GM10266 (cell line): ENCODE measurements at regions not wholly inside any gene's neighbourhood (a gene's known extent, or its start where the extent isn't known, plus 50 kb on each side); places are given as distances from the start of the nearest gene placed in this dataset.

Experiments used
- DNase-seq: peaks from one replicate; pipeline ENCODE4 v3.0.0; 2012; ENCODE audit errors: extremely low spot score
- TF ChIP-seq, protein P1 (sequence below): IDR thresholded peaks from 2 replicates; pipeline ENCODE4 v1.5.1; 2012; ENCODE audit warnings: mild to moderate bottlenecking, low read depth; ENCODE audit not compliant: control insufficient read depth, insufficient read depth; ENCODE audit errors: missing control alignments

- no peak for DNase-seq
- TF ChIP-seq, protein P1, sequence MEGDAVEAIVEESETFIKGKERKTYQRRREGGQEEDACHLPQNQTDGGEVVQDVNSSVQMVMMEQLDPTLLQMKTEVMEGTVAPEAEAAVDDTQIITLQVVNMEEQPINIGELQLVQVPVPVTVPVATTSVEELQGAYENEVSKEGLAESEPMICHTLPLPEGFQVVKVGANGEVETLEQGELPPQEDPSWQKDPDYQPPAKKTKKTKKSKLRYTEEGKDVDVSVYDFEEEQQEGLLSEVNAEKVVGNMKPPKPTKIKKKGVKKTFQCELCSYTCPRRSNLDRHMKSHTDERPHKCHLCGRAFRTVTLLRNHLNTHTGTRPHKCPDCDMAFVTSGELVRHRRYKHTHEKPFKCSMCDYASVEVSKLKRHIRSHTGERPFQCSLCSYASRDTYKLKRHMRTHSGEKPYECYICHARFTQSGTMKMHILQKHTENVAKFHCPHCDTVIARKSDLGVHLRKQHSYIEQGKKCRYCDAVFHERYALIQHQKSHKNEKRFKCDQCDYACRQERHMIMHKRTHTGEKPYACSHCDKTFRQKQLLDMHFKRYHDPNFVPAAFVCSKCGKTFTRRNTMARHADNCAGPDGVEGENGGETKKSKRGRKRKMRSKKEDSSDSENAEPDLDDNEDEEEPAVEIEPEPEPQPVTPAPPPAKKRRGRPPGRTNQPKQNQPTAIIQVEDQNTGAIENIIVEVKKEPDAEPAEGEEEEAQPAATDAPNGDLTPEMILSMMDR: no peak
These were observed 110.8 kb downstream of the DDX1 start for GRCh38 chr2:15702452-15702851.

GRCh38 chr2:15703365-15703869, 111.7 kb downstream of the DDX1 start:
- TF ChIP-seq, protein P1: no peak
- no peak for DNase-seq

- DNase-seq: no peak
- TF ChIP-seq, protein P1: no peak
These were observed 112.6 kb downstream of the DDX1 start for GRCh38 chr2:15704086-15704787.

GRCh38 chr2:15704788-15705115, 113.1 kb downstream of the DDX1 start:
- TF ChIP-seq, protein P1: no peak
- DNase-seq: no peak

- TF ChIP-seq, protein P1: no peak
- no peak for DNase-seq
These were observed 113.6 kb downstream of the DDX1 start for GRCh38 chr2:15705310-15705709.

DNA sequence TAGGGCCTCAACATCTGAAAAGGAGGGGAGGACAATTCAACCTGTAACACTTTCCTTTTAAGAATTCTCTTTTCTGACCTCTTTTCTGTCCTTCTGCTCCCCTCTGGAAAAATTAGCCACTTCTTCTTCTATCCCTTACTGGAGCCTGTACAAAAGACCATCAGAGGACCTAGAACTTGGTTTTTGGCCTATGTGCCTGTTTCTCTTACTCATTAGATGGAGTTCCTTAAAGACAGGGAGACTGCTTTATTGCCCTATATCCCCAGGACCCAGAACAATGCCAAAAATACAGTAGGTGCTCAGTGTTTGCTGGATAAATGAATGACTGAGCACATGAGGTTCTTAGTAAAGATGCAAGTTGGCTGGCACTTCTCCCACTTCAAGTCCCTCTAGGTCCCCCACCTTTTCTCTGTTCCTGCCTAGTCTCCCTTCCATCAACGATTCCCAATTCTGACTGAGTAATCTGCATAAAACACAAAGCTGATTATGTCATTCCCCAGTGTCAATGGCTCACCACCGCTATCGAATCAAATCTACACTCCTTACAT, 114.2 kb downstream of the DDX1 start:
- DNase-seq: no peak
- TF ChIP-seq, protein P1: no peak

DNA sequence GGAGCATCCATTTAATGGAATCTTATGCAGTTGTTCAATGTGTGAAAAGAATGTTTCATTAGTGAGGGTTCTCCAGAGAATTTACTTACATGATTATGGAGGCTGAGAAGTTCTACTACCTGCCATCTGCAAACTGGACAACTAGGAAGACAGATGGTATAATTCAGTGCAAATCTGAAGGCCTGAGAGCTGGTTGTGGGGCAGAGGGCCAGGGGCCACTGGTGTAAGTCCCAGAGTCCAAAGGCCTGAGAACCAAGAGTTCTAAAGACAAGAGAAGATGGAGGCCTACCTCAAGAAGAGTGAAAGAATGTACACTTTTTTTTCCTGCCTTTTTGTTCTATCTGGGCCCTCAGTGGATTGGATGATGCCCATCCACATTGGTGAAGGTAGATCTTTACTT, 114.8 kb downstream of the DDX1 start:
- TF ChIP-seq, protein P1: no peak
- no peak for DNase-seq
